HFFc6 (cell line): ENCODE measurements at regions not wholly inside any gene's neighbourhood (a gene's known extent, or its start where the extent isn't known, plus 50 kb on each side); places are given as distances from the start of the nearest gene placed in this dataset.

ENCODE experiments used
- DNase-seq: peaks from one replicate; pipeline ENCODE4 v3.0.0-alpha.2; 2018
- H3K27ac Mint-ChIP-seq: 2 replicates; pipeline ENCODE4 v1.8.0; 2020; ENCODE audit warnings: mild to moderate bottlenecking, mixed read lengths
- H3K27me3 Mint-ChIP-seq: 2 replicates; pipeline ENCODE4 v1.8.0; 2021; ENCODE audit warnings: mild to moderate bottlenecking, moderate library complexity, mixed read lengths; ENCODE audit not compliant: insufficient read depth
- H3K36me3 Mint-ChIP-seq: 2 replicates; pipeline ENCODE4 v1.8.0; 2021; ENCODE audit warnings: low read depth, mixed read lengths
- H3K4me1 Mint-ChIP-seq: 2 replicates; pipeline ENCODE4 v1.8.0; 2020; ENCODE audit warnings: low read depth, mixed read lengths
- H3K4me3 Mint-ChIP-seq: 2 replicates; pipeline ENCODE4 v1.8.0; 2020; ENCODE audit warnings: mild to moderate bottlenecking, moderate library complexity, mixed read lengths
- H3K9me3 Mint-ChIP-seq: 2 replicates; pipeline ENCODE4 v1.8.0; 2020; ENCODE audit warnings: mild to moderate bottlenecking, mixed read lengths
- TF ChIP-seq, protein P1 (sequence below): fragments of 200-600 bp; sonication (generic); IDR thresholded peaks from 2 replicates; pipeline ENCODE4 v1.5.0; 2021; ENCODE audit warnings: antibody characterized with exemption, mild to moderate bottlenecking

- no peaks in the 10 kb centered on the region for H3K27me3 Mint-ChIP-seq
- DNase-seq = no peak
- TF ChIP-seq, protein P1, sequence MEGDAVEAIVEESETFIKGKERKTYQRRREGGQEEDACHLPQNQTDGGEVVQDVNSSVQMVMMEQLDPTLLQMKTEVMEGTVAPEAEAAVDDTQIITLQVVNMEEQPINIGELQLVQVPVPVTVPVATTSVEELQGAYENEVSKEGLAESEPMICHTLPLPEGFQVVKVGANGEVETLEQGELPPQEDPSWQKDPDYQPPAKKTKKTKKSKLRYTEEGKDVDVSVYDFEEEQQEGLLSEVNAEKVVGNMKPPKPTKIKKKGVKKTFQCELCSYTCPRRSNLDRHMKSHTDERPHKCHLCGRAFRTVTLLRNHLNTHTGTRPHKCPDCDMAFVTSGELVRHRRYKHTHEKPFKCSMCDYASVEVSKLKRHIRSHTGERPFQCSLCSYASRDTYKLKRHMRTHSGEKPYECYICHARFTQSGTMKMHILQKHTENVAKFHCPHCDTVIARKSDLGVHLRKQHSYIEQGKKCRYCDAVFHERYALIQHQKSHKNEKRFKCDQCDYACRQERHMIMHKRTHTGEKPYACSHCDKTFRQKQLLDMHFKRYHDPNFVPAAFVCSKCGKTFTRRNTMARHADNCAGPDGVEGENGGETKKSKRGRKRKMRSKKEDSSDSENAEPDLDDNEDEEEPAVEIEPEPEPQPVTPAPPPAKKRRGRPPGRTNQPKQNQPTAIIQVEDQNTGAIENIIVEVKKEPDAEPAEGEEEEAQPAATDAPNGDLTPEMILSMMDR = no peak
- no peak overlapping the region for H3K4me3 Mint-ChIP-seq
- no peak overlapping the region for H3K27ac Mint-ChIP-seq
- H3K36me3 Mint-ChIP-seq = no peaks in the 10 kb centered on the region
- H3K9me3 Mint-ChIP-seq = peaks cover 32% of the 10 kb centered on the region
- no peaks in the 10 kb centered on the region for H3K4me1 Mint-ChIP-seq
Measured at GRCh38 chr13:22154041-22154440, 483.2 kb downstream of the FGF9 start.

- no peak overlapping the region for H3K27ac Mint-ChIP-seq
- H3K36me3 Mint-ChIP-seq = no peaks in the 10 kb centered on the region
- no peak for DNase-seq
- no peak overlapping the region for H3K4me3 Mint-ChIP-seq
- peaks cover 16% of the 10 kb centered on the region for H3K9me3 Mint-ChIP-seq
- H3K4me1 Mint-ChIP-seq = no peaks in the 10 kb centered on the region
- TF ChIP-seq, protein P1 = no peak
- H3K27me3 Mint-ChIP-seq = no peaks in the 10 kb centered on the region; the same call in 1 of the 2 replicates
Measured at GRCh38 chr13:22161871-22162270, 491.0 kb downstream of the FGF9 start.

GRCh38 chr13:22162889-22163288 lies 492.0 kb downstream of the FGF9 start:
- DNase-seq = no peak
- no peak overlapping the region for H3K27ac Mint-ChIP-seq
- H3K36me3 Mint-ChIP-seq = no peaks in the 10 kb centered on the region
- no peak overlapping the region for H3K4me3 Mint-ChIP-seq
- H3K27me3 Mint-ChIP-seq = no peaks in the 10 kb centered on the region; the same call in 1 of the 2 replicates
- no peaks in the 10 kb centered on the region for H3K4me1 Mint-ChIP-seq
- TF ChIP-seq, protein P1 = no peak
- H3K9me3 Mint-ChIP-seq = peaks cover 7% of the 10 kb centered on the region; the same call in 1 of the 2 replicates

DNA sequence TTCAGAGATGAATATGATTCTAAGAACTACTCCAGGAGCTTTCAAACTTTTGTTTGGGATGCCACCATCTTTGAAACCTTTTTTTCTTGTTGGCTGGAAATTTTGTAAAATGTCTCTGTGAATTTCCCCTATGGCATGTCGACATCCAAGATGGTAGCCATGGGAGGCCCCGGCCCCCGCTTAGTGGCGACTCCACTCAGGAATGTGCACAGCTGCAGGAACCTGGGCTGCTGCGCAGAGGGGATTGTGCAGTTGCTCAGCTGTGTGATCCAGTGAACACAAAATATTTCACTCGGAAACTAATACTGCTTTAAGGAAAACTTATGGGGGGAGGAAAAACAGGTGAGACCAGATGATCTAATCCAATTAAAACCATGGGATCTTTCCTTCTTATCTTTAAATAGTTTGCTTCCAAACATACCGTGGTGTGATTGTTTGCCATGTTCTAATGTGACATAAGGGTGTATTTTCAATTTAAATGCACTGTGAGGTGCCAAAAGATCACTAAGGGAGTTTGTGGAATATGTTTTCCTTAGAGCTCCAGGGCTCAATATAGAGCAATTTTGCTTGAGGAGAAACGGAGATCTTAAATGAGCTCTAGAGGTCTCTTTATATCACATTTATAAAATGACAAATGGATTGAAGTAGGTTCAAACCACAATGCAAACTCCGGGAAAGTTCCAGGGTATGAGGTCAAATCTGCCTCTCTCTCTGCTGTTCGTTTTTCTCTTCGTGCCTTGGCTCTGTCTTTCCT lies 497.7 kb downstream of the FGF9 start:
- Mint-ChIP-seq H3K4me3 (no peak overlapping the region), H3K27ac (no peak overlapping the region)

DNA sequence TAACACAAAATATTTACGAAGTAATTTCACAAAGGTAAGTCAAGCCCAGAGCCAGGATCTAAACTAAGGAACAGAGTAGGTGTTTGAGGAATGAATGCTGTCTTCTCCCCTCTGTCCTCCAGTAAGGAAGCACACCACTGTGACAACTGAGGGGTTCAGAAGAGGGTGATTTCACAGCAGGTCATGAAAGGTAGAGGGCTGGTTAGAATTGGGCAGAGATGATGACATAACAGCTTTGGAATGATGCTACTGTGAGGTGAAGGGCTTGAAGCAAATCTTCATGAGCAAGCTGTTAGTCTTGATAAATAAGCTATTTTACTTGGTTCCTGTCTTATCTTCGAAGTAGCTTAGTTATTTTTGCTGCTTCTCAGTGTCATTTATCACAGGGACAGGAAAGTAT lies 498.6 kb downstream of the FGF9 start:
- no peak for DNase-seq
- Mint-ChIP-seq H3K9me3 (peaks cover 17% of the 10 kb centered on the region), H3K4me1 (no peaks in the 10 kb centered on the region), H3K4me3 (no peak overlapping the region), H3K27me3 (no peaks in the 10 kb centered on the region), H3K36me3 (no peaks in the 10 kb centered on the region), H3K27ac (no peak overlapping the region)
- TF ChIP-seq, protein P1 = no peak

More for the DNA sequence above, 497.7 kb downstream of the FGF9 start:
- no peak for DNase-seq
- TF ChIP-seq, protein P1 = no peak
- Mint-ChIP-seq H3K36me3 (no peaks in the 10 kb centered on the region), H3K4me1 (no peaks in the 10 kb centered on the region), H3K9me3 (peaks cover 24% of the 10 kb centered on the region), H3K27me3 (no peaks in the 10 kb centered on the region)
